Fibroblast of lung (primary cell): ENCODE measurements at regions not wholly inside any gene's neighbourhood (a gene's known extent, or its start where the extent isn't known, plus 50 kb on each side); places are given as distances from the start of the nearest gene placed in this dataset.

Source experiments
- DNase-seq, 2 donors: peaks; one replicate each; pipeline versions ENCODE4 v3.0.0 to v3.0.0-alpha.2; 2010; ENCODE audit warnings: low read depth in 2 of 2
- H2AFZ ChIP-seq: 2 replicates; pipeline ENCODE4 v1.5.1; 2012; ENCODE audit warnings: low read length, control low read depth, inconsistent platforms
- H3K27ac ChIP-seq: 2 replicates; pipeline ENCODE4 v1.5.1; 2011; ENCODE audit warnings: low read length, control low read depth; ENCODE audit not compliant: insufficient read depth
- H3K27me3 ChIP-seq: 2 replicates; pipeline ENCODE4 v1.5.1; 2011; ENCODE audit warnings: mild to moderate bottlenecking, low read length; ENCODE audit not compliant: control insufficient read depth, insufficient read depth
- H3K36me3 ChIP-seq: 2 replicates; pipeline ENCODE4 v1.5.1; 2011; ENCODE audit warnings: low read length; ENCODE audit not compliant: control insufficient read depth, insufficient read depth
- H3K4me1 ChIP-seq: 2 replicates; pipeline ENCODE4 v1.5.1; 2011; ENCODE audit warnings: low read length; ENCODE audit not compliant: control insufficient read depth, insufficient read depth; ENCODE audit errors: extremely low read depth
- H3K4me2 ChIP-seq: 2 replicates; pipeline ENCODE4 v1.5.1; 2011; ENCODE audit warnings: low read length, control low read depth; ENCODE audit not compliant: insufficient read depth; ENCODE audit errors: extremely low read depth
- H3K4me3 ChIP-seq, 4 experiments: fragments of 200-600 bp in 1 of 4; sonication (generic) in 1 of 4; replicated peaks in 1 of 4; 2 replicates each; pipeline ENCODE4 v1.5.1; 2011 to 2016; ENCODE audit warnings: low read length in 4 of 4, low read depth in 3 of 4, mild to moderate bottlenecking in 3 of 4, control low read depth in 2 of 4, inconsistent platforms in 1 of 4, mixed read lengths in 1 of 4; ENCODE audit not compliant: insufficient read depth in 1 of 4; ENCODE audit errors: control extremely low read depth in 1 of 4
- H3K79me2 ChIP-seq: 2 replicates; pipeline ENCODE4 v1.5.1; 2012; ENCODE audit warnings: mild to moderate bottlenecking, low read length, inconsistent platforms; ENCODE audit not compliant: control insufficient read depth, insufficient read depth
- H3K9ac ChIP-seq: 2 replicates; pipeline ENCODE4 v1.5.1; 2011; ENCODE audit warnings: mild to moderate bottlenecking, low read length, control low read depth; ENCODE audit not compliant: insufficient read depth
- H3K9me3 ChIP-seq: 2 replicates; pipeline ENCODE4 v1.5.1; 2012; ENCODE audit warnings: low read depth, low read length; ENCODE audit not compliant: control insufficient read depth, insufficient read depth
- H4K20me1 ChIP-seq: 2 replicates; pipeline ENCODE4 v1.5.1; 2011; ENCODE audit warnings: low read length; ENCODE audit not compliant: control insufficient read depth, insufficient read depth; ENCODE audit errors: extremely low read depth
- CTCF ChIP-seq, 2 donors: IDR thresholded peaks in 1 of 2; conservative IDR thresholded peaks in 1 of 2; 1 replicate in 1 of 2; 2 replicates in 1 of 2; pipeline ENCODE4 v1.5.1; 2011 to 2012; ENCODE audit warnings: low read length in 2 of 2, control low read depth in 1 of 2, inconsistent platforms in 1 of 2, low read depth in 1 of 2, mild to moderate bottlenecking in 1 of 2
- EZH2 ChIP-seq: IDR thresholded peaks from 2 replicates; pipeline ENCODE4 v1.5.1; 2012; ENCODE audit warnings: low read length, control low read depth, mild to moderate bottlenecking; ENCODE audit errors: missing control alignments

- Histone ChIP-seq H3K27ac (no peak overlapping the region), H3K4me1 (no peaks in the 10 kb centered on the region), H2AFZ (no peak overlapping the region), H3K27me3 (no peaks in the 10 kb centered on the region), H4K20me1 (no peaks in the 10 kb centered on the region), H3K36me3 (no peaks in the 10 kb centered on the region), H3K9me3 (no peaks in the 10 kb centered on the region), H3K4me2 (no peak overlapping the region), H3K79me2 (no peaks in the 10 kb centered on the region), H3K4me3 (no peak overlapping the region), H3K9ac (no peak overlapping the region)
- TF ChIP-seq EZH2 (no peak), CTCF (conservative IDR thresholded peaks at IDR 0.05 in 1 of 2, IDR thresholded peaks at IDR 0.05 in 1 of 2; ENCODE audit: low read depth in 1 of 2, low read length in 2 of 2) (no peak)
- DNase-seq, result peak; percentile 87 to 95
These were observed 419.5 kb upstream of the DEPDC1 start for GRCh38 chr1:68916221-68916902.

DNA sequence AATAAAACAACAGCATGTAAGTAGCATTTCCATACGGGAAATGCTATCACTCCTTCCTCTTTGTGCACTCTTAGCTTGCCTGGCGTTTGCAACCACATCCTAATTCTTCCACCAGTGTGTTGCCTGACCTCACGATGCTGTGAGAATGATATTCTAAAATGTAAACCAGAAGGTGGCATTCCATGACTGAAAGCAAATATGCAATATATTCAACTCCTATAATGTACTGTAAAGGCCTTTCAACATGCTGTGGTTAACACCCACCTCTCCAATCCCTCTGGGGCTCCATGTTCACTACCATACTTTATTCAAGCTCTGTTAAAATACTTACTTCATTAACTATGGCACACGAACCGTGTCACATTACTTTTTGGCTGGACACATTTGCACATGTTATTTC is 420.6 kb upstream of the DEPDC1 start:
- no peaks in the 10 kb centered on the region for H3K27me3 ChIP-seq
- TF ChIP-seq CTCF (conservative IDR thresholded peaks at IDR 0.05 in 1 of 2, IDR thresholded peaks at IDR 0.05 in 1 of 2; ENCODE audit: low read depth in 1 of 2, low read length in 2 of 2), result no peak
- no peak for TF ChIP-seq EZH2
- H2AFZ ChIP-seq, result no peak overlapping the region
- no peaks in the 10 kb centered on the region for H4K20me1 ChIP-seq
- H3K79me2 ChIP-seq, result no peaks in the 10 kb centered on the region
- H3K9ac ChIP-seq, result no peak overlapping the region
- no peak overlapping the region for H3K4me3 ChIP-seq
- H3K27ac ChIP-seq, result no peak overlapping the region
- H3K36me3 ChIP-seq, result no peaks in the 10 kb centered on the region
- peak in 1 of 2 donors; percentile 33 for DNase-seq
- no peaks in the 10 kb centered on the region for H3K4me1 ChIP-seq
- H3K4me2 ChIP-seq, result no peak overlapping the region
- no peaks in the 10 kb centered on the region for H3K9me3 ChIP-seq

GRCh38 chr1:68918563-68918962 is 421.7 kb upstream of the DEPDC1 start:
- Histone ChIP-seq H3K79me2 (no peaks in the 10 kb centered on the region), H3K9ac (no peak overlapping the region), H3K4me3 (no peak overlapping the region), H3K4me2 (no peak overlapping the region), H3K36me3 (no peaks in the 10 kb centered on the region), H3K9me3 (no peaks in the 10 kb centered on the region), H3K27me3 (no peaks in the 10 kb centered on the region), H2AFZ (no peak overlapping the region), H4K20me1 (no peaks in the 10 kb centered on the region), H3K4me1 (no peaks in the 10 kb centered on the region), H3K27ac (no peak overlapping the region)
- TF ChIP-seq CTCF (conservative IDR thresholded peaks at IDR 0.05 in 1 of 2, IDR thresholded peaks at IDR 0.05 in 1 of 2; ENCODE audit: low read depth in 1 of 2, low read length in 2 of 2), result no peak
- TF ChIP-seq EZH2, result no peak
- no peak for DNase-seq
